SU-DHL-6 (cell line): ENCODE measurements at regions not wholly inside any gene's neighbourhood (a gene's known extent, or its start where the extent isn't known, plus 50 kb on each side); places are given as distances from the start of the nearest gene placed in this dataset.
"Not testable (repeated sequence)": the region's sequence is repeated elsewhere in the genome, so short reads cannot be mapped to it uniquely, and the experiment has no call there.

ENCODE experiments used
- CTCF ChIP-seq: fragments of 200-600 bp; sonication (generic); IDR thresholded peaks from one replicate; pipeline ENCODE4 v1.5.1; 2017; ENCODE audit warnings: antibody characterized with exemption, mild to moderate bottlenecking, low read length, moderate library complexity; ENCODE audit not compliant: insufficient read depth, poor library complexity, severe bottlenecking
- EZH2phosphoT487 ChIP-seq: fragments of 200-600 bp; sonication (generic), shearing (Covaris generic); conservative IDR thresholded peaks from 2 replicates; pipeline ENCODE4 v1.6.1; 2018; ENCODE audit warnings: mild to moderate bottlenecking, antibody characterized with exemption, low read length, moderate library complexity, mixed read lengths

GRCh38 chr2:111395350-111396128 is 274.8 kb downstream of the BCL2L11 start:
- not testable (repeated sequence) for TF ChIP-seq CTCF, EZH2phosphoT487
